Left ventricle myocardium inferior (tissue), 1 donor: ENCODE measurements at regions not wholly inside any gene's neighbourhood (a gene's known extent, or its start where the extent isn't known, plus 50 kb on each side); places are given as distances from the start of the nearest gene placed in this dataset.

Experiments
- DNase-seq: peaks from one replicate; pipeline ENCODE4 v3.0.0-alpha.2; 2020
- H3K27ac ChIP-seq: fragments of 200-600 bp; replicated peaks from 2 replicates; pipeline ENCODE4 v1.8.0; 2021
- H3K27me3 ChIP-seq: fragments of 200-600 bp; 2 replicates; pipeline ENCODE4 v1.8.0; 2021; ENCODE audit warnings: low read depth
- H3K36me3 ChIP-seq: fragments of 200-600 bp; 2 replicates; pipeline ENCODE4 v1.8.0; 2021
- H3K4me1 ChIP-seq: fragments of 200-600 bp; 2 replicates; pipeline ENCODE4 v1.8.0; 2021
- H3K4me3 ChIP-seq: fragments of 200-600 bp; 2 replicates; pipeline ENCODE4 v1.8.0; 2021; ENCODE audit warnings: mild to moderate bottlenecking, moderate library complexity
- H3K9me3 ChIP-seq: fragments of 200-600 bp; replicated peaks from 2 replicates; pipeline ENCODE4 v1.8.0; 2021
- CTCF ChIP-seq: fragments of 200-600 bp; IDR thresholded peaks from 2 replicates; pipeline ENCODE4 v1.8.0; 2021; ENCODE audit warnings: antibody characterized with exemption, mild to moderate bottlenecking, borderline replicate concordance
- intact Hi-C: fragments of 100-400 bp; cut with micrococcal nuclease; formaldehyde crosslinking; loops from one replicate; pipeline ENCODE4 v1.11.0; 2022
- donor health status: DM: no; HTN: yes; CAD: no; lungs with severe emphysema.

- intact Hi-C loops: loop anchor here (10.0 kb wide), 2 partner anchors 208 to 288 kb away; no protein-coding TSS in a partner anchor
- Histone ChIP-seq H3K4me3 (no peak overlapping the region), H3K9me3 (peaks cover 14% of the 10 kb centered on the region), H3K27ac (no peak overlapping the region), H3K36me3 (no peaks in the 10 kb centered on the region), H3K4me1 (peaks cover 5% of the 10 kb centered on the region), H3K27me3 (peaks cover 28% of the 10 kb centered on the region)
- DNase-seq: peak; percentile 58
- peak; percentile 80 for TF ChIP-seq CTCF
Measured at GRCh38 chr9:134983074-134983473, 65.4 kb upstream of the FCN1 start.

GRCh38 chr9:134983506-134984371, 66.0 kb upstream of the FCN1 start:
- Histone ChIP-seq H3K27ac (no peak overlapping the region), H3K36me3 (no peaks in the 10 kb centered on the region), H3K27me3 (peaks cover 31% of the 10 kb centered on the region), H3K4me1 (peaks cover 5% of the 10 kb centered on the region), H3K9me3 (peaks cover 14% of the 10 kb centered on the region), H3K4me3 (no peak overlapping the region)
- DNase-seq: no peak
- no peak for TF ChIP-seq CTCF
- intact Hi-C loops: loop anchor here (10.0 kb wide), 2 partner anchors 209 to 289 kb away; no protein-coding TSS in a partner anchor

GRCh38 chr9:134984372-134985265, 66.9 kb upstream of the FCN1 start:
- no peak for DNase-seq
- H3K9me3 ChIP-seq: peaks cover 14% of the 10 kb centered on the region
- intact Hi-C loops: loop anchor here (10.0 kb wide), 2 partner anchors 210 to 290 kb away; no protein-coding TSS in a partner anchor
- no peak overlapping the region for H3K4me3 ChIP-seq
- TF ChIP-seq CTCF: no peak
- peaks cover 5% of the 10 kb centered on the region for H3K4me1 ChIP-seq
- no peaks in the 10 kb centered on the region for H3K36me3 ChIP-seq
- no peak overlapping the region for H3K27ac ChIP-seq
- H3K27me3 ChIP-seq: peaks cover 31% of the 10 kb centered on the region

- no peak overlapping the region for H3K27ac ChIP-seq
- no peaks in the 10 kb centered on the region for H3K36me3 ChIP-seq
- H3K4me1 ChIP-seq: peaks cover 5% of the 10 kb centered on the region
- peaks cover 14% of the 10 kb centered on the region for H3K9me3 ChIP-seq
- intact Hi-C loops: loop anchor here (10.0 kb wide), 2 partner anchors 211 to 291 kb away; no protein-coding TSS in a partner anchor
- DNase-seq: no peak
- no peak for TF ChIP-seq CTCF
- H3K27me3 ChIP-seq: peaks cover 31% of the 10 kb centered on the region
- H3K4me3 ChIP-seq: no peak overlapping the region
Measured at GRCh38 chr9:134985451-134985850, 67.7 kb upstream of the FCN1 start.

- Histone ChIP-seq H3K4me3 (no peak overlapping the region), H3K27ac (no peak overlapping the region), H3K4me1 (peaks cover 5% of the 10 kb centered on the region), H3K27me3 (peaks cover 31% of the 10 kb centered on the region), H3K36me3 (no peaks in the 10 kb centered on the region), H3K9me3 (peaks cover 14% of the 10 kb centered on the region)
- DNase-seq: no peak
- intact Hi-C loops: loop anchor here (10.0 kb wide), 2 partner anchors 212 to 292 kb away; no protein-coding TSS in a partner anchor
- TF ChIP-seq CTCF: no peak
Measured at GRCh38 chr9:134986957-134987356, 69.2 kb upstream of the FCN1 start.
